ENCODE measurements at regions not wholly inside any gene's neighbourhood (a gene's known extent, or its start where the extent isn't known, plus 50 kb on each side); places are given as distances from the start of the nearest gene placed in this dataset.
A peak's percentile ranks its signal among the peaks of the same experiment; 100 is the strongest.

DNA sequence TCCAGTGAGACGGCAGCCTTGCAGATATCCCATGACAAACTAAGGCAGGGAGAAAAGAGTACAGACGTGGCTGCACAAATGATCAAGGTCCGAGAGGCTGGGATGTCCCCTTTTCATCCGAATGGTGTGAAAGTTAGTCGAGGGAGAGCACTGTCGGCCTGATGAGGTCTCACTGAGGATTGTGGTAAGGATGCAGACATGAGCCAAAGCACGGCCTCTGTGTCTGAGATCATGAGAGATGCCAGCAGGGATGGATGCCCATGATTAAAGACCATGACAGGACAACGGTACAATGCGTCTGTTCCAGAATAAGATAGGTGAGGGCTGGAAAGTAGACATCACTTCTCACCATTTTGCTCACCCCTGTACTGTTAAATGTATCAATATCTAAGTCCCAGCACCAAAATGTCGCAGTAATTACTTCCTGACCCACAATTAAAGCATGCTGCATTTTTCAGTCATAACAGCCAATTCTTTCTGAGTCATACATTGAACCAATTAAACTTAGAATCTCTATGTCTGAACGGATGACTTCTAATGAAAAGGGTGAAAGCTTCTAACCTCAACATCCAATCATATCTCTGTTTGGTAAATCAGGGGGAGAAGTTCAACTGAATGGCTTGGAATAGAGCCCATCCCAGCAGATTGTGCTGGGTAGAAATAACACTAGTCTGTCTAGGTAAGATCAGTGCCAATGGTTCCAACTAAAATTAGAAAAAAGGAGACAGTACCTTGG lies 249.6 kb upstream of the SOX5 start:
- DNase-seq = no peak

DNA sequence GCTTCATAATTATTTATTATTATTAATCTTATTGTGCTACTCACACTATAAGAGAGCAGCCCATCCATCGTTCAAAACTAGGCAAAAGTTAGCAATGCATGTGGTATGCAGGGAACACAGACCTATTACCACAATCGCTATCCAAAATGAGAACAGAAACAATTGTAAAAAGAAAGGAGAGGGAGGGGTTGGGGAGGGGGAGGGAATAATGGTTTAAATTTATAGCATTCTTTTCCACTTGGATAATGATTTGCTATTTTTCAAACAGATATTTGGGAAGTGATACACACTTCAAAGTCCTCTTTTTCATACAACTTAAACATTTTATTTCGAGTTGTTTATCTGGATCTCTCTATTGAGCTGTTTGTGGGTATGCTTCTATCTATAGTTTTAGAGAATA lies 248.6 kb upstream of the SOX5 start:
- no peak for DNase-seq

DNA sequence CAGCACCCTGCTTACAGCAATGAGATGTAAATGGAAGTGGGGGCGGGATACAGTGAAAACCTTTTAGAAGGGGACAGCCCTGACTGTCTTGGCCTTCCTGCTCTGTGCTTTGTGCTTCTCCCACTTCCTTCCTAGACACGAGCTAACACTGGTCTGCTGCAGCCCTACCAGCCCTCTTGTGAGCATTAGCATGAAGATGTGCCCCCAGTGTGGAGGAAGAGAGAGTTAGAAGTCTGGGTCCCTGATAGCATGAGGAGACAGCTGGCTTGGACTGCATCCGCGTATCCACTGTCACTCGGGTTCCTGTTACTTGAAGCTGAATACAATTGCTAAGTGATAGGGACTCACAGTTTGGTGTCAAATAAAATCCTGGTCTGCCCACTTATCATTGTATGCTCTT lies 248.1 kb upstream of the SOX5 start:
- DNase-seq = no peak

DNA sequence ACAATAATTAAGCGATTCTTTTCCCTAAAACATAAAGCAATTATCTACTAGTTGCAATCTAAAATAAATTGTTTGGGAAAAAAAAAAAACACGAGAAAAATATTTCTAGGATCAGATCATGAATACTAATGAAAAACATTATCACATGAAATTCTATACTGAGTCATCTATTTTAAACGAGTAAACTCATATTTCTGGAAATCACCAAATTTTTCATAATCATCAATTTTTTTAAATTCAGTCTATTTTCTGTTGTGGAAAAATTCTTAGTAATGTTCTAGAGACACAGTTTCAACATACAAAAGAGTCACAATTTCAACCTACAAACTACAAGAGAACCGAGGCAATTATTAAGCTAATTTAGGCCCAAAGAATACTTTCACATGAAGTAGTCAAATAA lies 245.6 kb upstream of the SOX5 start:
- DNase-seq = no peak

DNA sequence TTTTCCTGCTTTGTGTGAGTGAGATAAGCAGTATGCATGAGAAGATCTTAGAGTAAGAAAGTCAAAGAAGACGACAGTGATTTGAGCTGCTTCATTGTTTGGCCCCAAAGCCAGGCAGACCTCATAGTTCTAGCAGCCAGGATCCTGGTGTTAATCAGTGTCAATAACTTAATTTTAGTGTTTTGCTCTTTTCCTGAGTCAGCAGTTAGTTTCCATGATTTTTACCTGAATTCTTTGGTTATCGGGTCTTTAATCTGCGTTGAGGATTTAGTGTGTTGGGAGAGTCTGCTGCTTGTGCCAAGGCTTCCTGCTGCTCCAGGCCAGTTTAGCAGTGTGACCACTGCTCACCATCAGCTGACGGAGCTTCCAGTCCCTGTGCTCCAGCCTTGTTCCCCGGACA lies 241.6 kb upstream of the SOX5 start:
- DNase-seq = no peak

DNA sequence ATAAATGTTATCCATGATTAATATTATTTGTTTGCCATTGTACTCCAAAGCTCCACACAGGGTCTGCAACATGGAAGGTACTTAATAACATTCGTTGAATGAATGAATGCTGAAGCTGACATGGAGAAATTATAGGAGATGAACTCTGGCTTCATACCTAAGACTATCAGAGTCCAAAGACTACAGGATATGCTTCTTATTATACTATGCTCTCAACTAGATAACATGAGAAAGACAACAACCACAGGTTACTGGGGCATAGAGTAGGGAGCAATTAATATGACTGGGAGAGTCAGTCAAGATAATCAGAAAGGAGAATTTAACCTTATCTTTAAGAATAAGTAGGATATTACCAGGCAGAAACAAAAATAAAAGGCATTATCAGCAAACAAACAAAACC lies 236.3 kb upstream of the SOX5 start:
- no peak for DNase-seq

DNA sequence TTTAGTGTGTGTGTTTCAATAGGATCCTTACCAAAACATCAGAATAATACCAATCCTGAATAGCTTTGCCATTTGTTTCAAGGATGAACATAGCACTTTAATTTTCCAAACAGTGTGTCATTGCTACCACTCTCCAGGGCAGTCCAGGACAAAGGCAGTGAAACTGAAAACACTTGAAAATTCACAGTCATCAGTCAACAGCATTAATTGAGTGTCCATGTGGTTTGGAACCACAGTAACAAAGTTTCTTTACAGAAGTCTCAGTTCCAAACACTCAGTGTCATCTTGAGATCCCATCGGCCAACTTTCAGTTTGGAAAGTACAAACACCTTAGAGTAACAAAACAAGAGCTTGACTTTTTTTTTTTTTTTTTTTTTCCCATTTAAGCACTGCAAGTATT lies 228.4 kb upstream of the SOX5 start:
- no peak for DNase-seq

DNA sequence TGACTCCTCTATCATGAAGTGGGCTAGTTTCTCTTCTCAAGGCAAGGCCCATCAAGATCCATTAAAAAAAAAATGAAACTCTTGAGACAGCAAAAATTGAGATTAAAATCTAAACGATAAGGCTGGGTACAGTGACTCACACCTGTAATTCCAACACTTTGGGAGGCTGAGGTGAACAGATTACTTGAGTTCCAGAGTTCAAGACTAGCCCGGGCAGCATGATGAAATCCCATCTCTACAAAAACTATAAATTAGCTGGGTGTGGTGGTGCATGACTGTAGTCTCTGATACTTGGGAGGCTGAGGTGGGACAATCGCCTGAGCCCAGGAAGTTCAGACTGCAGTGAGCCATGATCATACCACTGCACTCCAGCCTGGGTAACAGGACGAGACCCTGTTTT lies 226.5 kb upstream of the SOX5 start:
- DNase-seq = no peak

DNA sequence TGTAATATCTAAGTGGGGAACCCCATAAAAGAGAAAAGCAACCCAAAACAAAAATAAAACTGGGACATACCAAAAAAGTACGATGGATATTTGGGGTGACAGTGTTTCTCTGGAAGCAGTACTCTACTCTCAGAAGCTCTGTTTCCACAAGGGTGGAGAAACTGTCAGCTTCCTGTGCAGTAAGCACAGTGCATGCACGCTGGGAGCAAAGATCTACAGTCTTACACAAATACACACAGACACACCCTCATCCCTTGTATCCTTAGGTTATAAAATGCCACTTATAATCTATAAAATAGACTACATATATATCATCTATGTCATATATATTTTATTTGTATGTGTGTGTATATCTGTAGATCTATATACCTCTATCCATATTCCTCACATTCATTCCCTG lies 225.8 kb upstream of the SOX5 start:
- DNase-seq = no peak

DNA sequence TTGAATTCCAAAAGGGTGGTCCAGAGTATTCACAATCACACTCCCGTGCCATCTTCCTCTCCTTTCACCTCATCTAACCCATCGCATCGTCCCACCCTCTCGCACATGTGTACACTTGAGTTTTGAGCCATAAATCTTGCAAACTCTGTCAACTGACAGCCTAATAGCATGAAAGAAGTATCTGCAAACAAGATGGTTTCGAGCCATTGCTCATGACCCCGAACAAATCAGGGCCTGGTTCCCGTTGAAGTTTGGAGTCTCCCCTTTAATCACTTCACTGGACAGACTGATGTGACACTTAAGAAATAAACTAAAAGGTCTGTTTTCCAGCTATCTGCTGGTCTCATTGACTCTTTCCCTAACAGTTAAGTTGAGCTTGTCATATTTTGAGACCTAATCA lies 223.6 kb upstream of the SOX5 start:
- peak; percentile 4 for DNase-seq

DNA sequence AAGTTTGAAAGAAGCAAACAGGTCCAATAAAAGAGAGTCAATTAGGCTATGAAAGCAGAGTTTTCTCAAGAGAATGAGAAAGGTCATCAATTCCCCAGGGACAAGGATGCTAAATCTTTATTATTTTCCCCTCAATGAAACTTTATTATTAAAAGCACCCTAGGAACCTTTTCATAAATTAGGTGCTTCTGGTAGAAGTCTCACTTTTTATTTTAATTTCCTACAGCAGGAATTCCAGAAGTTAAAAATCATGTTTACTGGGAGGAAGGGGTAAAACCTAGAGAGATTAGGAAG lies 223.2 kb upstream of the SOX5 start:
- no peak for DNase-seq

DNA sequence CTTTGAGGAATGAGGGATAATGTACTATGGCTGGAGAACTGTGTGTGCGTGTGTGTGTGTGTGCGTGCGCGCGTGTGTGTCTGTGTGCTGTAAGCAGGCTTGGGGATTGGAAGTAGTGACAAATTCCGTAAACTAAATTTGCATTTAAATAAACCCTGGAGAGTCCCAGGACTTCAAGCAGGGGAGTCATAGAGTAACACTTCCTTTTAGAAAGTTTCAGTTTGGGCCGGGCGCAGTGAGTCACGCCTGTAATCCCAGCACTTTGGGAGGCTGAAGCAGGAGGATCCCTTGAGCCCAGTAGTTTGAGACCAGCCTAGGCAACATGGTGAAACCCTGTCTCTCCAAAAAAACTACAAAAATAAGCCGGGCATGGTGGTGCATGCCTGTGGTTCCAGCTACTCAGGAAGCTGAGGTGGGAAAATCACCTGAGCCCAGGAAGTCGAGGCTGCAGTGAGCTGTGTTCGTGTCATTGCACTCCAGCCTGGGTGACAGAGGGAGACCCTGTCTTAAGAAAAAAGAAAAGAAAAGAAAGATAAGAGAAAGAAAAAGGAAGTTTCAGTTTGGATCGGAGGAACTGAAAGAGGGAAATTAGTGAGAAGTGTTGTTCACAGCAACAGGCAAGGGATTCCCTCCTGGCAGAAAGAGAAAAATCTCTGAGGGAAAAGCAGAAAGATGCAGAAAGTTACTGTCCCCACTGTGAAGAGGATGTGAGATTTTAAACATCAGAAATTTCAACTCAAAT lies 222.7 kb upstream of the SOX5 start:
- DNase-seq = no peak

DNA sequence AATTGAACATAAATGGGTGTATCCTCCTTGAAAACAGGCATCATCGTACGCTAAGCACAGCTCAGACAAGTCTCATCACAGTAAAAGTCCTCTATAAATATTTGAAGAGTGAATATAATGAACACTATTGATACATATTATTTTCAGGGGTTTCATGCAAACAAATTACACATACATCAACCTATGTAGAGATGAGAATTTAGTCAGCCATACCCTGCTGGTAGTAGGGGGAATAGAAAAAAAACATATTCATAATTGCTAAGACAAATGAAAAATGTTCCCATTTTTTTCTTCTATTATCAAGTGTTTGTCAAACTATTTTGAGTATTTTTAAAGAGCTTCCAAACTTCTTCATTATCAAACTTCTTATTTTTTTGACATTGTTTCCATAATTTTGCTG lies 205.6 kb upstream of the SOX5 start:
- no peak for DNase-seq

DNA sequence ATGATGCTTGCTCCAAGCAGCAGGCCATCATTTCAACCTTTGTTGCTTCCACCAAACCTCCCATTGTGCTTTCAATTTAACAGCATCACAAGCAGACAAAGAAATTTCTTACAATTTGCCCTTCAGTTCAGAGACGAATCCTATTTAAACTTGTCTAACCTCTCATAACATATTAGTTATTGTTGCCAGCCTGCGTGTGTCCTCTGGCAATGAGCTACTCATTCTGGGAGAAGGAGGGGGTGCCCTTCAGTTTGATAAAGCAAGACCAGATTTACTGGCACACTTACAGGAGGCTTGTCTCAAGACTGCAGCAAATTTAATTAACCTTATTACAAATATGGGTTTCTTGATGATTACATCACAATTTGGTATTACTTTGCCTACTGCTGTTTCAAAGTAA lies 203.6 kb upstream of the SOX5 start:
- no peak for DNase-seq

DNA sequence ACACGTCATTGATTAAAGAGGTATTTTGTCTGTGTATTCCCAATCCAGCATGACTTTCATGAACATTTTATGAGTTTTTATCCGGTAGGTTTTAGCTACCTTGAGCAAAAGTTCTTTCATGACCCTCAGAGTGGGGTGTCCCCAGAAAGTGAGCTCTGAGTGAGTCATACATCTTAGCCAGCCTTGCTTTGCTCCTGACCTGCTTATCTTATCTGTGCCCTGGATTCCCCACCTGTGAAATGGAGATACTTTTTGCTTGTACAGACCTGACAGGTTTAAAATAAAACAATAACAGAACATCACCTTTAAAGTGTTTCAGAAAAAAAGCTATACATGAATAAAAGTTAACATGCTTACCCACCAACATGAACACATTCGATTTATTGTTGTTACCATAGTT lies 202.8 kb upstream of the SOX5 start:
- no peak for DNase-seq

DNA sequence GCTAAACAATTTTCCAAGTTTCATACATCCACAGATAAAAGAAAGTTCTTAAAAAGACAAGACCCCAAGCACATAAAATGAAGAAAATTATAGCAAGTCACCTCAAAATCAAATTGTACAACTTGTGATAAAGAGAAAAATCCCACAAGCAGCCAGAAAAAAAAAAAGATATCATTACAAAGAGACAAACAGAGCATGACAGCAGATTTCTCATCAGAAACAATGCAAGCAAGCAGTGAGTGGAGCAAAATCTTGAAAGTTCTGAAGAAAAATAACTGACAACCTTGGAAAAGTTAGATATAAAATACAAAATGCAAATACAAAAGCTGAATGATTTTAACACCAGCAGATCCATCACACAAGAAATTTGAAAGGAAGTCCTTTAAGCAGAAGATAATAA lies 194.5 kb upstream of the SOX5 start:
- DNase-seq = no peak

DNA sequence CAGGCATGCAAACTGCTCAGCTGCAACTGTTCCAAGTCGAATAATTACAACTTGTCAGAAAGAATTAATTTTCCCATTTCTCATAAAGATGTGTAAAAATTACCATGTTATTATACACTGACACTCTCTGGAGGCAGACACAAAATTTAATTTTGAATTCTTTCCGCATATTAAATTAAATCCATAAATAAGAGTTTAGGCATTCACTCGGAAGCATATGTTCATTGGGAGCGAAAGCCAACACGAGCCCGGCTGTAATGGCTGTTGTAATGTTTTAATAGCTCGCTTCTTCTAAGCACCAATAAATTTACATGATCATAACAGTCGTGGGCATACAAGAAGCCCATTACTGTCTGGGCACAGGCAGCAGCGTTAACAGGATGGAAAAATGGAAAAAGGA lies 189.6 kb upstream of the SOX5 start:
- no peak for DNase-seq

DNA sequence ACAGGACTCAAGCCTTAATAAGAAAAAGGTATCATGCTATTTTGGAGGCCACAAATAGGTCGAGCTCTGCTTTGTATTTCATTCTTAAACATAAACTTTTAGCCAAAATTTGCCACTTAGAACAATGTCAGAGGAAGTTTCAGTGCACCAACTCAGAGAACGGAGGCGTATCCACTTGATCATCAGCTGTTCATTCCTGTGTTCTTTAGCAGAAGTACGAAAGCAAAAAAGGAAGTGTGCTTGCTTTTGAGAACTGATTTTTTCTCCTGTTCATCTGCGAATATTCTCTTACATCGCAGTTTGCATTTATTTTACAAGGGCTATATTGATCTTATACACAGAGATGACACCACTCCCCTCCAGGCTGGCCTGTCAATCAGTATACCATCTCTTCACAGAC lies 188.6 kb upstream of the SOX5 start:
- DNase-seq = no peak

DNA sequence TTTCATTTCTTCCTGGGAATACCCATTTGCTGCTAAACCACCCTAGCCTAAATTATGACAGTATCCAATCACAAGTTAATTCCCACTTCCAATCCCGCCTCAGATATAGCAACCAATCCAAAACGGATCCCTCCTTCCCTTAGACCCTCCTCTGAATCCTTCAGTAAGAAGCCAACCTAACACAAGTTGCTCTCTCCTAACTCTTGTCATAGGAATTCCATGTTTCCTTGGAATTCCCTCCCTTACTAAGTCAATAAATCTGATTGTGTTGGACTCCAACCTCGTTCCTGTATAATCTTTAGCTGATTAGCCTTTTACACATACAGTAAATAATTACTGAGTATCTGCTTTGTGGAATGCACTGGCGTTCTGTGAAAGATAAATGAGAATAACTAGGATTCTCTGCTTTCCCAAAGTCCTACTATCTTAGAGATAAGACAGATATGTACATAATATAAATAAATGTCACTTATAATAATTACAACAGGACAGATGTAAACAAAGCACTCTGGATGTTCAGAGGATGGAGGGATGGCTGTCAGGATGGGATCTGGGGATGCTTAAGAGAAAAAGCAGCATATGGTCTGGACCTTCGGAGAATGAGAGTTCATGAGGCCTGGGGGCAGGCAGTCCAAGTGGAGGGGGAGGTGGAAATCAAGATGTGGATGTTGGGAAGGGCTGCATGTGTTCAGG lies 185.8 kb upstream of the SOX5 start:
- no peak for DNase-seq

DNA sequence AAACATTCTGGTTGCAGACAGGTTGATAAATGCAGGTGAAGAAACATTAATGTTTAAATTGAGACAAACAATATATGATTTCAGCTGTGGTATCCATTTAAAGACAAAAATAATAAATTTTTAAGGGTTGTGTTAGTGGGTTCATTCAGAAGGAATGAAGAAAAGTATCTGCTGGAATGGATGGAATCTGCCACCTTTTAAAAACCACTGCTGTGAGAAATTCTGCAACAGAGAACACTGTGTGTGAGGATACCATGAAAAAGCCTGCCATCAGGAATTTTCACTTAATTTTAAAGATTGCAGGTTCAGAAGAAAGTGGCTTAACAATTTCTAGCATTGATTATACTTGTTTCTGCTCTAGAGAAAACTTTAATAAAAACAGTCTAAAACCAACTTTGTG lies 184.6 kb upstream of the SOX5 start:
- DNase-seq = no peak

DNA sequence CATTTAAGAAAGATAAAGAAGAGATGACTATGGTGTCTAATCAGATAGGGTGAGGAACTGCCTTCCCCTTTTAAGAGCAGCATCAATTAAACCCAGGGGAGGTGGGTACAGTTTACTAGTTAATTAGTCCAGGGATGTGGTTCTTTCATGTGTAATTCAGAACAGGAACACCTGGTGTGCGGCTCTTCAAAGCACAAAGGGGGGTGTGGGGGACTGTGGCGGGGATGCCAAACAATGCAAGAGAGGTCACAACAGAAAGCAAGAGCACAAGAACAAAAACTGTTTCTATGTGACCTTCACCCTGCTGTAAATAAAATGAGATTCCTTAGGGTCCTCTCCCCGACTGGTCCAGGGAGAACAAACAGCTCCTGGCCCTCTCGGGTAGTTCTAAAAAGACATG lies 183.9 kb upstream of the SOX5 start:
- peak; percentile 26 for DNase-seq

DNA sequence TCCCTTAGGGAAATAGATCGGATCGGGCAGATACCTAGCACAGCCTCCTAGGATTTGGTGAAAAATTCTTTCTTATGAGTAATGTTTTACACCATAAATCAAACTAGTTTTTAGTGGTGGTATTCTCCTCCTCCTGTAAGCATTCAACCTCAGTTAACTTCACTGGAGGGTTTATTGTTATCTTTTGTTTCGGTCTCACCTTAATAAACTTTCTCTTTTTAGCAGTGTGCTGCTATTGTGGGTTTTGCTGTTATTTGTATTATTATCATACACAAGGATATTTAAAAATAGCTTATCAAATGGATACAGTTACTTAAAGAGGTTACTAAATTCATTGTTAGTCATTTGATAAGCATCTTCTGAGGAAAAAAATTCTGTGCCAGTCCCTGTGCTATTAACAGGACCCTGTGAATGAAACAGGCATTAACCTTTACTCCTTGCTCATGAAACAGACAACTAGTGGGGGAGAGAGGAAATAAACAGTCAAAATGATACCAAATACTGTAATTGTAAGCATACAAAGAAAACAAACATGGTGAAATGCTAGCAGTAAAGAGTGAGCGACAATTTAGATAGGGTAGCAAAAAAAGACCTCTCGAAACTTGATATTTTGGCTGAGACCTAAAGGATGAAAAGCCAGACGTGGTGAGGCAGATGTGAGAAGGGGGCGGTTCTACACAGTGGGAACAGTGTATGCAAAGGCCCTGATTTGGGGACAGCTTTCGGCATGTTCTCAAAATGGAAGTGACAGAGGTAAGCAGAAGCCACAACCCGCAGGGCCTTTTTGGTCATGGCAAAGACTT lies 178.7 kb upstream of the SOX5 start:
- DNase-seq = peak; percentile 6

DNA sequence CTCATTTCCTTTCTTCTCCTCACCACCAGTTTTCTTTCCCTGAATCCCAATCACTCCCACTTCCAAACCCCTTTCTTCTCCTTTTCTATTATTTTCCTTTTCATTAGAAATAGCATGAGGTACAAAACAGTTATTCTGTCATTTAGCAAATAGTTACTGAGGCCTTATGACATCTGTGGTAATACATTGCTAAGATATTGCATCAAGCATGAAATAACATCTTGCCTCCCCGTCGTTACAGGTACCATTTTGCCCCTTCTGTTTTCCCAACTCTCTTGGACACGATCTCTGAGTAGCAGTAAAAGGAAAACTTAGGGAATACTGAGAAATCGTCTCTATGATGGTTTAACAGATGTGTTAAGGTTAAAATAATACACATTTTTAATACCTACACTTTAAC lies 175.8 kb upstream of the SOX5 start:
- DNase-seq = no peak

DNA sequence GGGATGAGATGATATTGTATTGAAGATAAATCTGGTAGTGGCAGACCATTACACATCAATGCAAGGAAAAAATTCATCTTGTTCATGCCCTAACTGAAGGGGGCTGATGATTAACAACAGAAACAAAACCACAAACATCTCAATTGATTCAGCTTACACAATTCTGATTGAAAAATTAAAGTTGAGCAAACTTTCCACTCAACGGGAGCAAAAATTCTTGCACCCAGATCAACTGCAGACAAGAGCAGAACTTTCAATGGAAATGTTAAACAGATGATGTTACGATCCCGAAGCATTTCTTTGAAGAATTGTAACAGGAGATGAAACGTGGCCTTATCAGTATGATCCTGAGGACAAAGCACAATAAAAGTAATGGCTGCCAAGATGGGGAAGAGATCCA lies 172.4 kb upstream of the SOX5 start:
- no peak for DNase-seq
